GM23338 (cell line): ENCODE measurements at regions not wholly inside any gene's neighbourhood (a gene's known extent, or its start where the extent isn't known, plus 50 kb on each side); places are given as distances from the start of the nearest gene placed in this dataset.

ENCODE experiments used
- ATAC-seq: fragments of 200-7000 bp; cut with Tn5 transposase; 3 replicates; pipeline ENCODE4 v1.9.1; 2020
- DNase-seq: peaks from one replicate; pipeline ENCODE4 v3.0.0-alpha.2; 2015; ENCODE audit warnings: low spot score
- H2AFZ ChIP-seq: fragments of 200-600 bp; sonication (generic); 2 replicates; pipeline ENCODE4 v1.8.0; 2016; ENCODE audit warnings: antibody characterized with exemption, mild to moderate bottlenecking, moderate library complexity
- H3F3A ChIP-seq: fragments of 200-600 bp; sonication (generic); replicated peaks from 2 replicates; pipeline ENCODE4 v1.8.0; 2017; ENCODE audit warnings: antibody characterized with exemption, mixed run types, low read depth
- H3K27ac ChIP-seq: fragments of 200-600 bp; sonication (generic); 2 replicates; pipeline ENCODE4 v1.6.1; 2016; ENCODE audit warnings: low read depth
- H3K27me3 ChIP-seq: fragments of 200-600 bp; sonication (generic); 2 replicates; pipeline ENCODE4 v1.8.0; 2016; ENCODE audit warnings: mild to moderate bottlenecking, mixed run types, moderate library complexity; ENCODE audit not compliant: insufficient read depth
- H3K36me3 ChIP-seq: fragments of 200-600 bp; sonication (generic); 2 replicates; pipeline ENCODE4 v1.8.0; 2016; ENCODE audit warnings: mild to moderate bottlenecking; ENCODE audit not compliant: insufficient read depth
- H3K4me1 ChIP-seq: fragments of 200-600 bp; sonication (generic); 2 replicates; pipeline ENCODE4 v1.8.0; 2016; ENCODE audit warnings: mild to moderate bottlenecking, moderate library complexity; ENCODE audit not compliant: insufficient read depth
- H3K4me2 ChIP-seq: fragments of 200-600 bp; sonication (generic); 2 replicates; pipeline ENCODE4 v1.7.1; 2017; ENCODE audit warnings: mixed run types
- H3K4me3 ChIP-seq: fragments of 200-600 bp; sonication (generic); 2 replicates; pipeline ENCODE4 v1.6.1; 2016; ENCODE audit warnings: mixed run types
- H3K79me2 ChIP-seq: fragments of 200-600 bp; sonication (generic); replicated peaks from 2 replicates; pipeline ENCODE4 v1.8.0; 2017; ENCODE audit warnings: mild to moderate bottlenecking; ENCODE audit not compliant: insufficient read depth
- H3K9me2 ChIP-seq: fragments of 200-600 bp; sonication (generic); 2 replicates; pipeline ENCODE4 v1.8.0; 2017; ENCODE audit not compliant: insufficient read depth
- H4K20me1 ChIP-seq: fragments of 200-600 bp; sonication (generic); replicated peaks from 2 replicates; pipeline ENCODE4 v1.8.0; 2017; ENCODE audit warnings: mild to moderate bottlenecking; ENCODE audit not compliant: insufficient read depth
- H3K27ac Mint-ChIP-seq: 2 replicates; pipeline ENCODE4 v1.8.0; 2020; ENCODE audit warnings: inconsistent platforms, mild to moderate bottlenecking, moderate library complexity, mixed read lengths
- H3K27me3 Mint-ChIP-seq: 3 replicates; pipeline ENCODE4 v1.8.0; 2022; ENCODE audit warnings: low read depth, mild to moderate bottlenecking, moderate library complexity, mixed read lengths, inconsistent platforms; ENCODE audit not compliant: insufficient read depth, poor library complexity
- H3K36me3 Mint-ChIP-seq: 3 replicates; pipeline ENCODE4 v1.8.0; 2021; ENCODE audit warnings: low read depth, mild to moderate bottlenecking, inconsistent platforms, moderate library complexity, mixed read lengths
- H3K4me1 Mint-ChIP-seq: 3 replicates; pipeline ENCODE4 v1.8.0; 2020; ENCODE audit warnings: mild to moderate bottlenecking, inconsistent platforms, mixed read lengths
- H3K4me3 Mint-ChIP-seq: 3 replicates; pipeline ENCODE4 v1.8.0; 2021; ENCODE audit warnings: moderate library complexity, mild to moderate bottlenecking, inconsistent platforms, mixed read lengths
- H3K9me3 Mint-ChIP-seq: 3 replicates; pipeline ENCODE4 v1.8.0; 2020; ENCODE audit warnings: moderate library complexity, mild to moderate bottlenecking, inconsistent platforms, mixed read lengths
- CREB1 ChIP-seq: fragments of 250-450 bp; sonication (Bioruptor Pico); IDR thresholded peaks from 2 replicates; pipeline ENCODE4 v1.5.0; 2020; ENCODE audit warnings: low read depth, mild to moderate bottlenecking, moderate library complexity
- EZH2 ChIP-seq: fragments of 200-600 bp; sonication (generic); IDR thresholded peaks from one replicate; pipeline ENCODE4 v1.8.0; 2017; ENCODE audit warnings: antibody characterized with exemption, mild to moderate bottlenecking, low read depth; ENCODE audit not compliant: unreplicated experiment
- EZH2phosphoT487 ChIP-seq: fragments of 200-600 bp; sonication (generic); IDR thresholded peaks from one replicate; pipeline ENCODE4 v1.8.1; 2018; ENCODE audit warnings: antibody characterized with exemption; ENCODE audit not compliant: unreplicated experiment
- JUNB ChIP-seq: IDR thresholded peaks from one replicate; pipeline ENCODE4 v1.6.1; 2016; ENCODE audit warnings: antibody characterized with exemption; ENCODE audit not compliant: unreplicated experiment
- NANOG ChIP-seq: IDR thresholded peaks from 2 replicates; pipeline ENCODE4 v1.6.1; 2016; ENCODE audit warnings: antibody characterized with exemption, borderline replicate concordance
- POLR2AphosphoS5 ChIP-seq: IDR thresholded peaks from 2 replicates; pipeline ENCODE4 v1.6.1; 2016; ENCODE audit warnings: antibody characterized with exemption, low read depth
- STAT1 ChIP-seq: IDR thresholded peaks from one replicate; pipeline ENCODE4 v1.6.1; 2016; ENCODE audit warnings: antibody characterized with exemption; ENCODE audit not compliant: unreplicated experiment
- ZNF114 ChIP-seq: fragments of 250-450 bp; sonication (Bioruptor Pico); IDR thresholded peaks from 2 replicates; pipeline ENCODE4 v1.5.0; 2020; ENCODE audit warnings: mild to moderate bottlenecking, moderate library complexity
- ZNF331 ChIP-seq: fragments of 250-450 bp; sonication (Bioruptor Pico); IDR thresholded peaks from 2 replicates; pipeline ENCODE4 v1.5.0; 2020; ENCODE audit warnings: low read depth, mild to moderate bottlenecking, moderate library complexity
- TF ChIP-seq, protein P1 (sequence below), 2 experiments: fragments of 200-600 bp in 1 of 2; sonication (generic) in 1 of 2; conservative IDR thresholded peaks; 2 replicates each; pipeline versions ENCODE4 v1.5.1 to v1.6.1; 2016 to 2017; ENCODE audit warnings: antibody characterized with exemption in 2 of 2, low read depth in 2 of 2, mild to moderate bottlenecking in 2 of 2, moderate library complexity in 1 of 2
- TF ChIP-seq, protein P2 (sequence below): IDR thresholded peaks from 2 replicates; pipeline ENCODE4 v1.6.1; 2016; ENCODE audit warnings: antibody characterized with exemption
- TF ChIP-seq, protein P3 (sequence below): IDR thresholded peaks from one replicate; pipeline ENCODE4 v1.6.1; 2018; ENCODE audit warnings: antibody characterized with exemption; ENCODE audit not compliant: unreplicated experiment
- TF ChIP-seq, protein P4 (sequence below): fragments of 250-450 bp; sonication (Bioruptor Pico); IDR thresholded peaks from 2 replicates; pipeline ENCODE4 v1.5.0; 2020; ENCODE audit warnings: mild to moderate bottlenecking, moderate library complexity

DNA sequence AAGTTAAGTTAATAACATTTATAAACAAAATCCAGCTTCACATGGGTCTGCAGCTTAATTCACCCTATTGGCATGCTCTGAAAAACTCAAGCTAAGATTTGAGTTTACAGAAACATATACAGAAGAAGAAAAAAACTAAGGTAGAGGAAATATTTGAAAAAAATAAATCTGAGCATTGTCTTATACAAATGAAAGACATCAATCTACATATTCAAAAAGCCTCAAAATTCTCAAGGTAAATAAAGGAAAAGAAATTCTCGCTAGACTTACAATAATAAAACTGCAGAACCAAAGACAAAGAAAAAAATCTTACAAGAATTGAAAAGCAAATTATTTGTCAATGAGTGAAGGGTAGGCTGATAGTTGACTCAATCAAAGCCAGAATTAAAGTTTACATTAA is 493.4 kb downstream of the CETN3 start:
- no peak overlapping the region for H3K4me2 ChIP-seq
- H4K20me1 ChIP-seq = no peaks in the 10 kb centered on the region; the same call in 1 of the 2 replicates
- no peaks in the 10 kb centered on the region for H3F3A ChIP-seq
- no peaks in the 10 kb centered on the region for H3K79me2 ChIP-seq
- H3K9me2 ChIP-seq = peaks cover 5% of the 10 kb centered on the region; the same call in 1 of the 2 replicates
- no peaks in the 10 kb centered on the region for H3K4me1 Mint-ChIP-seq
- H3K27me3 Mint-ChIP-seq = no peaks in the 10 kb centered on the region
- H3K27ac Mint-ChIP-seq = no peak overlapping the region
- no peaks in the 10 kb centered on the region for H3K27me3 ChIP-seq
- no peaks in the 10 kb centered on the region for H3K9me3 Mint-ChIP-seq
- no peak overlapping the region for H2AFZ ChIP-seq
- H3K4me1 ChIP-seq = no peaks in the 10 kb centered on the region
- no peak overlapping the region for H3K4me3 Mint-ChIP-seq
- H3K36me3 Mint-ChIP-seq = no peaks in the 10 kb centered on the region
- ATAC-seq (no peak), DNase-seq (no peak)
- H3K36me3 ChIP-seq = no peaks in the 10 kb centered on the region
- TF ChIP-seq, protein P1, sequence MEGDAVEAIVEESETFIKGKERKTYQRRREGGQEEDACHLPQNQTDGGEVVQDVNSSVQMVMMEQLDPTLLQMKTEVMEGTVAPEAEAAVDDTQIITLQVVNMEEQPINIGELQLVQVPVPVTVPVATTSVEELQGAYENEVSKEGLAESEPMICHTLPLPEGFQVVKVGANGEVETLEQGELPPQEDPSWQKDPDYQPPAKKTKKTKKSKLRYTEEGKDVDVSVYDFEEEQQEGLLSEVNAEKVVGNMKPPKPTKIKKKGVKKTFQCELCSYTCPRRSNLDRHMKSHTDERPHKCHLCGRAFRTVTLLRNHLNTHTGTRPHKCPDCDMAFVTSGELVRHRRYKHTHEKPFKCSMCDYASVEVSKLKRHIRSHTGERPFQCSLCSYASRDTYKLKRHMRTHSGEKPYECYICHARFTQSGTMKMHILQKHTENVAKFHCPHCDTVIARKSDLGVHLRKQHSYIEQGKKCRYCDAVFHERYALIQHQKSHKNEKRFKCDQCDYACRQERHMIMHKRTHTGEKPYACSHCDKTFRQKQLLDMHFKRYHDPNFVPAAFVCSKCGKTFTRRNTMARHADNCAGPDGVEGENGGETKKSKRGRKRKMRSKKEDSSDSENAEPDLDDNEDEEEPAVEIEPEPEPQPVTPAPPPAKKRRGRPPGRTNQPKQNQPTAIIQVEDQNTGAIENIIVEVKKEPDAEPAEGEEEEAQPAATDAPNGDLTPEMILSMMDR (conservative IDR thresholded peaks at IDR 0.05; ENCODE audit: low read depth in 2 of 2) = no peak
- TF ChIP-seq CREB1 (CRISPR knock-in tag) (no peak), NANOG (no peak), ZNF114 (CRISPR knock-in tag) (no peak), ZNF331 (CRISPR knock-in tag) (no peak), JUNB (no peak), EZH2 (no peak), POLR2AphosphoS5 (no peak), STAT1 (no peak), EZH2phosphoT487 (no peak)
- TF ChIP-seq, protein P2, sequence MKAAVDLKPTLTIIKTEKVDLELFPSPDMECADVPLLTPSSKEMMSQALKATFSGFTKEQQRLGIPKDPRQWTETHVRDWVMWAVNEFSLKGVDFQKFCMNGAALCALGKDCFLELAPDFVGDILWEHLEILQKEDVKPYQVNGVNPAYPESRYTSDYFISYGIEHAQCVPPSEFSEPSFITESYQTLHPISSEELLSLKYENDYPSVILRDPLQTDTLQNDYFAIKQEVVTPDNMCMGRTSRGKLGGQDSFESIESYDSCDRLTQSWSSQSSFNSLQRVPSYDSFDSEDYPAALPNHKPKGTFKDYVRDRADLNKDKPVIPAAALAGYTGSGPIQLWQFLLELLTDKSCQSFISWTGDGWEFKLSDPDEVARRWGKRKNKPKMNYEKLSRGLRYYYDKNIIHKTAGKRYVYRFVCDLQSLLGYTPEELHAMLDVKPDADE = no peak
- TF ChIP-seq, protein P3, sequence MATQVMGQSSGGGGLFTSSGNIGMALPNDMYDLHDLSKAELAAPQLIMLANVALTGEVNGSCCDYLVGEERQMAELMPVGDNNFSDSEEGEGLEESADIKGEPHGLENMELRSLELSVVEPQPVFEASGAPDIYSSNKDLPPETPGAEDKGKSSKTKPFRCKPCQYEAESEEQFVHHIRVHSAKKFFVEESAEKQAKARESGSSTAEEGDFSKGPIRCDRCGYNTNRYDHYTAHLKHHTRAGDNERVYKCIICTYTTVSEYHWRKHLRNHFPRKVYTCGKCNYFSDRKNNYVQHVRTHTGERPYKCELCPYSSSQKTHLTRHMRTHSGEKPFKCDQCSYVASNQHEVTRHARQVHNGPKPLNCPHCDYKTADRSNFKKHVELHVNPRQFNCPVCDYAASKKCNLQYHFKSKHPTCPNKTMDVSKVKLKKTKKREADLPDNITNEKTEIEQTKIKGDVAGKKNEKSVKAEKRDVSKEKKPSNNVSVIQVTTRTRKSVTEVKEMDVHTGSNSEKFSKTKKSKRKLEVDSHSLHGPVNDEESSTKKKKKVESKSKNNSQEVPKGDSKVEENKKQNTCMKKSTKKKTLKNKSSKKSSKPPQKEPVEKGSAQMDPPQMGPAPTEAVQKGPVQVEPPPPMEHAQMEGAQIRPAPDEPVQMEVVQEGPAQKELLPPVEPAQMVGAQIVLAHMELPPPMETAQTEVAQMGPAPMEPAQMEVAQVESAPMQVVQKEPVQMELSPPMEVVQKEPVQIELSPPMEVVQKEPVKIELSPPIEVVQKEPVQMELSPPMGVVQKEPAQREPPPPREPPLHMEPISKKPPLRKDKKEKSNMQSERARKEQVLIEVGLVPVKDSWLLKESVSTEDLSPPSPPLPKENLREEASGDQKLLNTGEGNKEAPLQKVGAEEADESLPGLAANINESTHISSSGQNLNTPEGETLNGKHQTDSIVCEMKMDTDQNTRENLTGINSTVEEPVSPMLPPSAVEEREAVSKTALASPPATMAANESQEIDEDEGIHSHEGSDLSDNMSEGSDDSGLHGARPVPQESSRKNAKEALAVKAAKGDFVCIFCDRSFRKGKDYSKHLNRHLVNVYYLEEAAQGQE = no peak
- TF ChIP-seq, protein P4, sequence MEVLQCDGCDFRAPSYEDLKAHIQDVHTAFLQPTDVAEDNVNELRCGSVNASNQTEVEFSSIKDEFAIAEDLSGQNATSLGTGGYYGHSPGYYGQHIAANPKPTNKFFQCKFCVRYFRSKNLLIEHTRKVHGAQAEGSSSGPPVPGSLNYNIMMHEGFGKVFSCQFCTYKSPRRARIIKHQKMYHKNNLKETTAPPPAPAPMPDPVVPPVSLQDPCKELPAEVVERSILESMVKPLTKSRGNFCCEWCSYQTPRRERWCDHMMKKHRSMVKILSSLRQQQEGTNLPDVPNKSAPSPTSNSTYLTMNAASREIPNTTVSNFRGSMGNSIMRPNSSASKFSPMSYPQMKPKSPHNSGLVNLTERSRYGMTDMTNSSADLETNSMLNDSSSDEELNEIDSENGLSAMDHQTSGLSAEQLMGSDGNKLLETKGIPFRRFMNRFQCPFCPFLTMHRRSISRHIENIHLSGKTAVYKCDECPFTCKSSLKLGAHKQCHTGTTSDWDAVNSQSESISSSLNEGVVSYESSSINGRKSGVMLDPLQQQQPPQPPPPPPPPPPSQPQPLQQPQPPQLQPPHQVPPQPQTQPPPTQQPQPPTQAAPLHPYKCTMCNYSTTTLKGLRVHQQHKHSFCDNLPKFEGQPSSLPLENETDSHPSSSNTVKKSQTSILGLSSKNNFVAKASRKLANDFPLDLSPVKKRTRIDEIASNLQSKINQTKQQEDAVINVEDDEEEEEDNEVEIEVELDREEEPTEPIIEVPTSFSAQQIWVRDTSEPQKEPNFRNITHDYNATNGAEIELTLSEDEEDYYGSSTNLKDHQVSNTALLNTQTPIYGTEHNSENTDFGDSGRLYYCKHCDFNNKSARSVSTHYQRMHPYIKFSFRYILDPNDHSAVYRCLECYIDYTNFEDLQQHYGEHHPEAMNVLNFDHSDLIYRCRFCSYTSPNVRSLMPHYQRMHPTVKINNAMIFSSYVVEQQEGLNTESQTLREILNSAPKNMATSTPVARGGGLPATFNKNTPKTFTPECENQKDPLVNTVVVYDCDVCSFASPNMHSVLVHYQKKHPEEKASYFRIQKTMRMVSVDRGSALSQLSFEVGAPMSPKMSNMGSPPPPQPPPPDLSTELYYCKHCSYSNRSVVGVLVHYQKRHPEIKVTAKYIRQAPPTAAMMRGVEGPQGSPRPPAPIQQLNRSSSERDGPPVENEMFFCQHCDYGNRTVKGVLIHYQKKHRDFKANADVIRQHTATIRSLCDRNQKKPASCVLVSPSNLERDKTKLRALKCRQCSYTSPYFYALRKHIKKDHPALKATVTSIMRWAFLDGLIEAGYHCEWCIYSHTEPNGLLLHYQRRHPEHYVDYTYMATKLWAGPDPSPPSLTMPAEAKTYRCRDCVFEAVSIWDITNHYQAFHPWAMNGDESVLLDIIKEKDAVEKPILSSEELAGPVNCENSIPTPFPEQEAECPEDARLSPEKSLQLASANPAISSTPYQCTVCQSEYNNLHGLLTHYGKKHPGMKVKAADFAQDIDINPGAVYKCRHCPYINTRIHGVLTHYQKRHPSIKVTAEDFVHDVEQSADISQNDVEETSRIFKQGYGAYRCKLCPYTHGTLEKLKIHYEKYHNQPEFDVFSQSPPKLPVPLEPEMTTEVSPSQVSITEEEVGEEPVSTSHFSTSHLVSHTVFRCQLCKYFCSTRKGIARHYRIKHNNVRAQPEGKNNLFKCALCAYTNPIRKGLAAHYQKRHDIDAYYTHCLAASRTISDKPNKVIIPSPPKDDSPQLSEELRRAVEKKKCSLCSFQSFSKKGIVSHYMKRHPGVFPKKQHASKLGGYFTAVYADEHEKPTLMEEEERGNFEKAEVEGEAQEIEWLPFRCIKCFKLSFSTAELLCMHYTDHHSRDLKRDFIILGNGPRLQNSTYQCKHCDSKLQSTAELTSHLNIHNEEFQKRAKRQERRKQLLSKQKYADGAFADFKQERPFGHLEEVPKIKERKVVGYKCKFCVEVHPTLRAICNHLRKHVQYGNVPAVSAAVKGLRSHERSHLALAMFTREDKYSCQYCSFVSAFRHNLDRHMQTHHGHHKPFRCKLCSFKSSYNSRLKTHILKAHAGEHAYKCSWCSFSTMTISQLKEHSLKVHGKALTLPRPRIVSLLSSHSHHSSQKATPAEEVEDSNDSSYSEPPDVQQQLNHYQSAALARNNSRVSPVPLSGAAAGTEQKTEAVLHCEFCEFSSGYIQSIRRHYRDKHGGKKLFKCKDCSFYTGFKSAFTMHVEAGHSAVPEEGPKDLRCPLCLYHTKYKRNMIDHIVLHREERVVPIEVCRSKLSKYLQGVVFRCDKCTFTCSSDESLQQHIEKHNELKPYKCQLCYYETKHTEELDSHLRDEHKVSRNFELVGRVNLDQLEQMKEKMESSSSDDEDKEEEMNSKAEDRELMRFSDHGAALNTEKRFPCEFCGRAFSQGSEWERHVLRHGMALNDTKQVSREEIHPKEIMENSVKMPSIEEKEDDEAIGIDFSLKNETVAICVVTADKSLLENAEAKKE (CRISPR knock-in tag) = no peak
- H3K27ac ChIP-seq = no peak overlapping the region
- no peak overlapping the region for H3K4me3 ChIP-seq
